ENCODE measurements at regions not wholly inside any gene's neighbourhood (a gene's known extent, or its start where the extent isn't known, plus 50 kb on each side); places are given as distances from the start of the nearest gene placed in this dataset.

DNA sequence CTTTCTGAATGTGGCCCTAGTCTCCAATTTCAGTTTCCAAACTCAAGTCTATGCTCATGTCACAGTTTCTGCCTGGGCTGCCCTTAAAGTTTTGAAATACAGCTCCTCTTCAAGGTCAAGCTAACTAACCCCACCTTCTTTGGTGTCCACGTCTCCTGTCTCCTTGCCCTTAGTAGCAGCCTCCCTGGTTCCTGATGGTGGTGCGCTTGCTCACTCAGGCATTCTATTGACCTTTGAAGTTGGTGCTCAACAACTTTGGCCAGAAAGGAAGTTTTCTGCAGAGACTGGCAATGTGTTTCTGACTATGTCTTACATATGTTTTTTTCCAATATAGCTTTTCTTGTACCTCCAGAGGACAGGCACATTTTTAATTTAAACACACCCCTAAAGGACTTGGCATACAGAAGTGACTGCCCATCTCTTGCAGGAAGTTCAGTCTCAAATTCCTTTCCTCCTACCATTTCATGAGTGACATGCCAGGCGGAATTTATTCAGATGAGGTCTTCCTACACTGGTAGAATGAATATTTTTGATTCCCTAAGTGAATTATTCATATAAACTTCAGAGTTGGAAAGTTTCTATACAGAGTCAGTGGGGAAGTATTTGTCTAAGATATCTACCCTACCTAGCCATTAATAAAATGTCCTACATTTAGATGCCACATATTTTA, 364.3 kb upstream of the USP24 start:
- no peak overlapping the region for H3K27ac ChIP-seq (ENCODE audit: low read depth, low read length)
- H3K4me3 ChIP-seq (ENCODE audit: low read depth in 1 of 2, low read length in 2 of 2), result no peak overlapping the region
- H3K9me3 ChIP-seq (ENCODE audit: control insufficient read depth in 1 of 2, low read length in 2 of 2), result no peaks in the 10 kb centered on the region
- no peak overlapping the region for H3K9ac ChIP-seq (ENCODE audit: low read depth in 1 of 2, low read length in 2 of 2)
- H3K36me3 ChIP-seq (ENCODE audit: control insufficient read depth in 1 of 2, insufficient read depth in 2 of 2, low read length in 2 of 2), result no peaks in the 10 kb centered on the region
- H3K4me1 ChIP-seq (ENCODE audit: control insufficient read depth in 1 of 2, insufficient read depth in 2 of 2, low read length in 2 of 2), result no peaks in the 10 kb centered on the region
- no peaks in the 10 kb centered on the region for H3K27me3 ChIP-seq (ENCODE audit: control insufficient read depth in 1 of 2, insufficient read depth in 2 of 2, low read length in 2 of 2)

DNA sequence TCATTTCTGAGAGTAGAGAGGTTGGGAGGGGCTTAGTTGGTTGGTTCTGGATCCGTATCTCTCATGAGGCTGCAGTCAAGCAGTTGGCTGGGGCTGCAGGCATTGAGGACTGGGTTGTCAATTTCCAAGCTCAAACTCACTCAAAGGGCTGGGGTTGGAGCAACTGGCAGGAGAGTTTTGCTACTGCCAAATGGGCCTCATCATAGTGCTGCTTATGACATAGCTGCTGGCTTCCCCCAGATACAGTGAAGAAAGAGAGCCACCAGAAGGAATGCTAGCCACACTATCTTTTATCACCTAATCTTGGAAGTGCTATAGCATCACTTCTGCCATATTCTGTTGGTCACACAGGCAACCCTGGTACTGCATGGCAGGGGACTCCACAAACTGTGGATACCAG, 363.5 kb upstream of the USP24 start:
- H3K9ac ChIP-seq (ENCODE audit: low read depth in 1 of 2, low read length in 2 of 2), result no peak overlapping the region
- no peak overlapping the region for H3K27ac ChIP-seq (ENCODE audit: low read depth, low read length)

DNA sequence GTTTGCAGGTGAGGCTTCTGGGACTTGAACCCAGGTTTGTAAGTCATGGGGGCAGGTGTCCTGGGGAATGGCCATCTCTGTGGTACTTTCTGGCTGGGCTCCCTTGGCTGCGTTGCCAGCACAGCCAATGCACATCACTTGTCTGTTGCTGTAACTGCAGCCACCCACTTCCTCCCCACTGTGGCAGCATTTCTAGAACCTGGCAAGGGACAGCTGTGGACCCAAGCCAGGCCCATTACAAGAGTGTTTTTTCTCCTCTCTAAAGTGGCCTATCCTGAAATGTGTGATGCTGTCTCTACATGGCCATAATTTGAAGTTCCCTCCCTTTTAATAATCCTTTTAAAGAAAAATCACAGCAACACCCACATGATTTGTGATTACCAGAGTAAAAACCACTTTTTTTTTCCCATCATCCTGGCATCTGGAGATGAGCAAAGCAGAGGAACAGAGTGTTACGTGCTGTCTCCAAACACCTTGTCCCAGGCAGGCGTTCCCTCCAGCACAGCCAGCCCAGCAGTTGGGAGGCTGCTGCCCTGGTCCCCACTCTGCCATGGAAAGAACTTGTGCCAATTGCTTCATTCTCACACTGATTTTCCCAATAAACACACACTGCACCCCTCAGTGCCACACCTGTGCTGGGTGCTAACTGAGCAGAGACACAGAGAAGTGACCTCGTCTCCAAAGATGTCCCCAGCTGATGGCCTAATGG, 360.6 kb upstream of the USP24 start:
- Histone ChIP-seq H3K9me3 (ENCODE audit: control insufficient read depth in 1 of 2, low read length in 2 of 2) (no peaks in the 10 kb centered on the region), H3K4me1 (ENCODE audit: control insufficient read depth in 1 of 2, insufficient read depth in 2 of 2, low read length in 2 of 2) (no peaks in the 10 kb centered on the region), H3K36me3 (ENCODE audit: control insufficient read depth in 1 of 2, insufficient read depth in 2 of 2, low read length in 2 of 2) (no peaks in the 10 kb centered on the region), H3K27me3 (ENCODE audit: control insufficient read depth in 1 of 2, insufficient read depth in 2 of 2, low read length in 2 of 2) (no peaks in the 10 kb centered on the region), H3K27ac (ENCODE audit: low read depth, low read length) (no peak overlapping the region), H3K4me3 (ENCODE audit: low read depth in 1 of 2, low read length in 2 of 2) (no peak overlapping the region), H3K9ac (ENCODE audit: low read depth in 1 of 2, low read length in 2 of 2) (no peak overlapping the region)

More for the DNA sequence above, 363.5 kb upstream of the USP24 start:
- Histone ChIP-seq H3K4me1 (ENCODE audit: control insufficient read depth in 1 of 2, insufficient read depth in 2 of 2, low read length in 2 of 2) (no peaks in the 10 kb centered on the region), H3K4me3 (ENCODE audit: low read depth in 1 of 2, low read length in 2 of 2) (no peak overlapping the region), H3K36me3 (ENCODE audit: control insufficient read depth in 1 of 2, insufficient read depth in 2 of 2, low read length in 2 of 2) (no peaks in the 10 kb centered on the region), H3K27me3 (ENCODE audit: control insufficient read depth in 1 of 2, insufficient read depth in 2 of 2, low read length in 2 of 2) (no peaks in the 10 kb centered on the region), H3K9me3 (ENCODE audit: control insufficient read depth in 1 of 2, low read length in 2 of 2) (no peaks in the 10 kb centered on the region)

DNA sequence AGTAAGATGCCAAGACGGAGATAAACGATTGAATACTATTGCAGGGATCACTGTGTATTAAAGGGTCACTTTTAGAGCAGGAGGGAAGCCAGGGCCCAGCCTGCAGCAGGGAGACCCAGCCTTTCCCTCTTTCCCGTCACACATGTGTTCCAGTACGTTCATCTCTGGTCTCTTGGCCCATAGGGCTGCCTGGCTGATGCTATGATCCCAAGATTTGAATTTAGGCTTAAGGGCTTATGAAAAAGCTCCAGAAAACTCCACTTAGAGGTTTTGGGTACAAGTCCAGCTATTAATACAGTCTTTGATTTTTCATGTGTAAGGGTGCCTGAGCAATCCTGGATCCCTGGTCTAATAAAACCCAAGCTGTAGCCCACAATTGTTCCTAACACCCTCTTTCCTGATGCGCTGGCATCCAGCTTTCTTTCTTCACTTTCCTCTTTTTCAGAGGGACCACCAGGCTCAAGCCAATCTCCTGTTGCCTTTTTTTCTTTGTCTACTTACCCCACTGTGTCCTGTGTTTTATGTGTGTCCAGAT, 359.6 kb upstream of the USP24 start:
- no peak overlapping the region for H3K27ac ChIP-seq (ENCODE audit: low read depth, low read length)
- no peak overlapping the region for H3K4me3 ChIP-seq (ENCODE audit: low read depth in 1 of 2, low read length in 2 of 2)
- no peaks in the 10 kb centered on the region for H3K27me3 ChIP-seq (ENCODE audit: control insufficient read depth in 1 of 2, insufficient read depth in 2 of 2, low read length in 2 of 2)
- H3K4me1 ChIP-seq (ENCODE audit: control insufficient read depth in 1 of 2, insufficient read depth in 2 of 2, low read length in 2 of 2), result no peaks in the 10 kb centered on the region
- no peak overlapping the region for H3K9ac ChIP-seq (ENCODE audit: low read depth in 1 of 2, low read length in 2 of 2)
- H3K36me3 ChIP-seq (ENCODE audit: control insufficient read depth in 1 of 2, insufficient read depth in 2 of 2, low read length in 2 of 2), result no peaks in the 10 kb centered on the region
- H3K9me3 ChIP-seq (ENCODE audit: control insufficient read depth in 1 of 2, low read length in 2 of 2), result no peaks in the 10 kb centered on the region

DNA sequence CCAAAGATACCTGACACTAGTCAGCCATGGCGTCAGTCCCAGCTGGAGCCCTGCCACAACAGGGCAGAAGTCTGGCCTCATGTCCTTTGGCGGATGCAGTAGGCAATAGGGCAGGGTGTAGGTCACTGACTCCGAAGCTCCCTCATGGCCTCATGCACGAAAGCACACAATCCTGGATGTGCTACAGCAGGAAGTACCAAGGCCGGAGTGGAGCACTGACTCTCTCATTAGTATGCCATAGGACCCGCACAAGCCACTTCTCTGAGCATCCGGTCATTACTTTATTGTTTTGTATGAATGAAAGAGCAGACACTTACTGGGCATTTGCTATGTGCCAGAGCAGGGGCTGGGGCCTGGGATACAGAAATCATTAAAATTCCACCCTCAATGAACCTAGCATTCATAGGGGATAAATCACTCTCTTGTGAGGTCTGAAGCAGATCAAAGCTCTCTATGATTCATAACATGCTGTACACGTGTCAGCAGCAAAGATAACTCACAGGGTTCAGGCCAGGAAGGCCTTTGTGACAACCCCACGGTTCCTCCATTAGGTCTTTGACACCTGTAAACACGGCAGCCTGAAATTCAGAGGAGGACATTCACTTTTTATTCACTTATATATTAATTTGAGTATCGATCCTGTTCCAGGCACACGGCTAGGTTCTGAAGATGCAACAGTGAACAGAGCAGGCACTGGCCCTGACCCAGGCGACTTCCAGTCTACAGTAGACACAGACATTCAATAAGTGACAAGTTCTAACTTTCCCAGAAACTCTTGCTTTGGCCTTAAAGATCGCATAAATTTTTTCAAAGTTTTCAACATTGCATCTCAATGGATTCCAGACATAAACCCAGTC, 357.9 kb upstream of the USP24 start:
- Histone ChIP-seq H3K27ac (ENCODE audit: low read depth, low read length) (no peak overlapping the region), H3K4me3 (ENCODE audit: low read depth in 1 of 2, low read length in 2 of 2) (no peak overlapping the region), H3K9ac (ENCODE audit: low read depth in 1 of 2, low read length in 2 of 2) (no peak overlapping the region), H3K27me3 (ENCODE audit: control insufficient read depth in 1 of 2, insufficient read depth in 2 of 2, low read length in 2 of 2) (no peaks in the 10 kb centered on the region), H3K9me3 (ENCODE audit: control insufficient read depth in 1 of 2, low read length in 2 of 2) (no peaks in the 10 kb centered on the region), H3K36me3 (ENCODE audit: control insufficient read depth in 1 of 2, insufficient read depth in 2 of 2, low read length in 2 of 2) (no peaks in the 10 kb centered on the region), H3K4me1 (ENCODE audit: control insufficient read depth in 1 of 2, insufficient read depth in 2 of 2, low read length in 2 of 2) (no peaks in the 10 kb centered on the region)

DNA sequence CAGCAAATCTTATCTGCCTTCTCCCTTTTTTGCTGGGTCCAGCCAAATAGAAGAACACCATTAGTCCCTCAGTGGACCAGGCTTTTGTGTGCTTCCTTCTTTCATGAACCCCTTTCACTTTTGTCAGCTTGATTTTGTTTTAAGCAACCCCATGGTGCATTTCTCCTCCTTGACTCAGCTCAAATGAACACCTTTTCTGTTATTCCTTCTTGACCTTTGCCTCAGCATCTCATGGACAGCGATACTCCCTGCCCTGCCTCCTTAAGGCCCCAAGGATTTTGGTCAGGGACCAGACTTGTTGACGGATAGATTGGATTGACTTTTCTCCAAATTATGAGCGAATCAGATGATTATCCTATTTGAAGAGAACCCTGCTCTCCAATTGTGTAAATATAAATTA, 356.6 kb upstream of the USP24 start:
- Histone ChIP-seq H3K9ac (ENCODE audit: low read depth in 1 of 2, low read length in 2 of 2) (no peak overlapping the region), H3K27me3 (ENCODE audit: control insufficient read depth in 1 of 2, insufficient read depth in 2 of 2, low read length in 2 of 2) (no peaks in the 10 kb centered on the region), H3K27ac (ENCODE audit: low read depth, low read length) (no peak overlapping the region), H3K9me3 (ENCODE audit: control insufficient read depth in 1 of 2, low read length in 2 of 2) (no peaks in the 10 kb centered on the region), H3K4me3 (ENCODE audit: low read depth in 1 of 2, low read length in 2 of 2) (no peak overlapping the region), H3K36me3 (ENCODE audit: control insufficient read depth in 1 of 2, insufficient read depth in 2 of 2, low read length in 2 of 2) (no peaks in the 10 kb centered on the region), H3K4me1 (ENCODE audit: control insufficient read depth in 1 of 2, insufficient read depth in 2 of 2, low read length in 2 of 2) (no peaks in the 10 kb centered on the region)

DNA sequence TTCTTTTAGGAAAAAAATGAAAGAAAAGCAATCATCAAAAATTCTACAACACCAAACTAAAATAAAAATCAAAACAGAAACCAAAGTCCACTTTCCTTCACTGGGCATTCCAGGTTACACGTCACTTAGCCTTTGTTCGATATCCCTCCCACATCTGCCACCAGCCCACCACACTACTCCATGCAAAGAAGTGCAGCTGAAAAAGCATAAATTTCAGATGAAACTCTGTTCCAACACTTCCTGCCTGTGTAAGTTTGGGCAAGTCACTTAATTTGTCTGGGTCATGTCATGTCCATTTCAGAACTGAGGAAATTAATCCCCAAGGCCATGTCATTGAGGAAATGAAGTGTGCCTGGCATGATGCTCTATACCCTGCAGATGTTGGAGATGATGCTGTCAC, 354.3 kb upstream of the USP24 start:
- Histone ChIP-seq H3K4me1 (ENCODE audit: control insufficient read depth in 1 of 2, insufficient read depth in 2 of 2, low read length in 2 of 2) (no peaks in the 10 kb centered on the region), H3K9ac (ENCODE audit: low read depth in 1 of 2, low read length in 2 of 2) (no peak overlapping the region), H3K9me3 (ENCODE audit: control insufficient read depth in 1 of 2, low read length in 2 of 2) (no peaks in the 10 kb centered on the region), H3K27me3 (ENCODE audit: control insufficient read depth in 1 of 2, insufficient read depth in 2 of 2, low read length in 2 of 2) (no peaks in the 10 kb centered on the region), H3K4me3 (ENCODE audit: low read depth in 1 of 2, low read length in 2 of 2) (no peak overlapping the region), H3K36me3 (ENCODE audit: control insufficient read depth in 1 of 2, insufficient read depth in 2 of 2, low read length in 2 of 2) (no peaks in the 10 kb centered on the region), H3K27ac (ENCODE audit: low read depth, low read length) (no peak overlapping the region)

DNA sequence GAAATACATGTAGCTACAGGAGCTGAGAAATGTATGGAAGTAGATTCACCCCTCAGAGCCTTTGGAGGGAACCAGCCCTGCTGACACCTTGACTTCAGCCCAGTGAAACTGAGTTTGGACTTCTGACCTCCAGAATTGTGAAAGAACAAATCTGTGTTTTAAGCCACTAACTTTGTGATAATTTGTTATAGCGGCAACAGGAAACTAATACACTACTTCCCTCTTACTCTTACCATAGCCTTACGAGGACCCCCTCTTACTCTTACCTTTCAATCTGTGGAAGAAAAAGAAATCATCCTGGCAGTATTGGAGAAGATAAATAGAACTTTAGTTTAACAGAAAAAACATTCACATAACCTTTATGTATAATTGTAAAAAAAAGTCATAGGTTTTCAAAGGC, 353.6 kb upstream of the USP24 start:
- no peak overlapping the region for H3K9ac ChIP-seq (ENCODE audit: low read depth in 1 of 2, low read length in 2 of 2)
- no peaks in the 10 kb centered on the region for H3K27me3 ChIP-seq (ENCODE audit: control insufficient read depth in 1 of 2, insufficient read depth in 2 of 2, low read length in 2 of 2)
- H3K36me3 ChIP-seq (ENCODE audit: control insufficient read depth in 1 of 2, insufficient read depth in 2 of 2, low read length in 2 of 2), result no peaks in the 10 kb centered on the region
- H3K4me3 ChIP-seq (ENCODE audit: low read depth in 1 of 2, low read length in 2 of 2), result no peak overlapping the region
- no peaks in the 10 kb centered on the region for H3K4me1 ChIP-seq (ENCODE audit: control insufficient read depth in 1 of 2, insufficient read depth in 2 of 2, low read length in 2 of 2)
- H3K27ac ChIP-seq (ENCODE audit: low read depth, low read length), result no peak overlapping the region
- no peaks in the 10 kb centered on the region for H3K9me3 ChIP-seq (ENCODE audit: control insufficient read depth in 1 of 2, low read length in 2 of 2)

DNA sequence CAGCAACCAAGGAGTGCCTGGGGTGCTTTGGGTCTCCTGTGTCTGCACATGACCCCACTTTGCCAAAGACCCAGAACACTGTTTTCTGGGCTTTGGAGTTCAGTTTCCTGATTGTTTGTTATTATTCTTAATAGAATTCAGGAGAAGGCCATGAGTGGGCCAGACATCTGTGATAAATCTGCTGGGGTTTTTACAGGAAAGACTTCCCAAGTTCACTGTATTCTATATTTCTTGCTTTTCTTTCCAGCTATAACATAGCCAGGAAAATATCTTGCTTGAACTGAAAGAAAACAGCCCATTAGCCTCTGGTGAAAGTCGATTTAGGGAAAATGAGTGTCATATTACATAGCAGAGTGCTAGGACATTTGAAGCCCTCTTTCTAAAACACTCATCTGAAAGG, 345.1 kb upstream of the USP24 start:
- Histone ChIP-seq H3K9ac (ENCODE audit: low read depth in 1 of 2, low read length in 2 of 2) (no peak overlapping the region), H3K4me3 (ENCODE audit: low read depth in 1 of 2, low read length in 2 of 2) (no peak overlapping the region), H3K4me1 (ENCODE audit: control insufficient read depth in 1 of 2, insufficient read depth in 2 of 2, low read length in 2 of 2) (no peaks in the 10 kb centered on the region), H3K27me3 (ENCODE audit: control insufficient read depth in 1 of 2, insufficient read depth in 2 of 2, low read length in 2 of 2) (no peaks in the 10 kb centered on the region), H3K27ac (ENCODE audit: low read depth, low read length) (no peak overlapping the region), H3K9me3 (ENCODE audit: control insufficient read depth in 1 of 2, low read length in 2 of 2) (no peaks in the 10 kb centered on the region), H3K36me3 (ENCODE audit: control insufficient read depth in 1 of 2, insufficient read depth in 2 of 2, low read length in 2 of 2) (no peaks in the 10 kb centered on the region)

DNA sequence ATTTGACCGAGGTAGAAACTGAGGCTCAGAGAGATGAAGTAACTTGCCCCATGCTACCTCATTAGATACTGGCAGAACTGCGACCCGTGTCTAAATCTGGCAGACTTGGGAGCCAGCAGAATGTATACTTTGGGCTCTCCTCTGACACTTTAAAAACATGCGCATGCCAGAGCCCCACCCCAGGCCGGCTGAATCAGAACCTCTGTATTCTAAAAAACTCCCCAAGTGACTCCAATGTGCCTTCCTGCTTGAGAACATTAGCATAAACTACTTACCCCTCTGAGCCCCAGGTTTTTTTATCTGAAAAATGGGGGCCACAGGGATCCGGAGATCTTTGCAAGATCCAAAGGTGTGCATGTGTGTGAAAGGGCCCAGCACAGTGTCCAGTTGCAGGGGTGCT, 344.7 kb upstream of the USP24 start:
- Histone ChIP-seq H3K27me3 (ENCODE audit: control insufficient read depth in 1 of 2, insufficient read depth in 2 of 2, low read length in 2 of 2) (no peaks in the 10 kb centered on the region), H3K27ac (ENCODE audit: low read depth, low read length) (no peak overlapping the region), H3K4me3 (ENCODE audit: low read depth in 1 of 2, low read length in 2 of 2) (no peak overlapping the region), H3K9ac (ENCODE audit: low read depth in 1 of 2, low read length in 2 of 2) (no peak overlapping the region), H3K4me1 (ENCODE audit: control insufficient read depth in 1 of 2, insufficient read depth in 2 of 2, low read length in 2 of 2) (no peaks in the 10 kb centered on the region), H3K9me3 (ENCODE audit: control insufficient read depth in 1 of 2, low read length in 2 of 2) (no peaks in the 10 kb centered on the region), H3K36me3 (ENCODE audit: control insufficient read depth in 1 of 2, insufficient read depth in 2 of 2, low read length in 2 of 2) (no peaks in the 10 kb centered on the region)
